ENCODE measurements at regions not wholly inside any gene's neighbourhood (a gene's known extent, or its start where the extent isn't known, plus 50 kb on each side); places are given as distances from the start of the nearest gene placed in this dataset.
"Not testable (repeated sequence)": the region's sequence is repeated elsewhere in the genome, so short reads cannot be mapped to it uniquely, and the experiment has no call there.

GRCh38 chr1:238628110-238628509 is 737.4 kb upstream of the ZP4 start:
- DNase-seq: no peak

DNA sequence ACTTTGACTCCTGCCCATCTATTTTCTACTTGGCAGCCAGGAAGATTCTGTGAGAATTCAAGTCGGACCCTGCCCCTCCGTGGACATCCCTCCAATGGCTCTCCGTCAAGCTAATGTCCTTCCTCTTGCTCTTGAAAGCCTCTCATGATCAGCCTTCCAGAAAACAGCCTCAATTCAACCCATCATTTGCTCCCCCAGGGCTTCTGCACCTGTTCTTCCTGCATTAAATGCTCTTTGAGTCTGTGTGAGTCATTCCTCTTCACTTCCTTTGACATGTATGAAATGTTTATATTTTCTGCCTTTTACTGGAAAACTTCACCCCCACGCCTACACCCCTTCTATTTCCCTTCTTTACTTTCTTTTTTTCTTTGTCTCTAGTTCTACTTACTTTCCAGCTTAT is 734.1 kb upstream of the ZP4 start:
- DNase-seq: no peak

DNA sequence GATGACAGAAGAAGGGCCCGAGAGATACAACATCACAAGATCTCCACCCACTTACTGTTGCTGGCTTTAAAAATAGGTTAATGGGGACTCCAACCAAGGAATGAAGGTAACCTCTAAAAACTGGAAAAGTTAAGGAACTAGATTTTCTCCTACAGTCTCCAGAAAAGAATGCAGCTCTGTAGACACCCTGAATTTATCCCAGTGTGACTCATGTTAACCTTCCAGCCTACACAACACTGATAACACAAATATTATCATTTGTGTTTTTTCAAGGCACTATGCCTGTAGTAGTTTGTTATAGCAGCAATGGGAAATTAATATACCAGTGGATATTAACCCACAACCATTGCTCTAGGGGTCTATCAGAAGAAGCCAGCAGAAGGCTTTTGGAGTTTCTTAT is 730.7 kb upstream of the ZP4 start:
- DNase-seq: no peak

- DNase-seq: no peak
Observed at GRCh38 chr1:238619652-238620051, 728.9 kb upstream of the ZP4 start.

DNA sequence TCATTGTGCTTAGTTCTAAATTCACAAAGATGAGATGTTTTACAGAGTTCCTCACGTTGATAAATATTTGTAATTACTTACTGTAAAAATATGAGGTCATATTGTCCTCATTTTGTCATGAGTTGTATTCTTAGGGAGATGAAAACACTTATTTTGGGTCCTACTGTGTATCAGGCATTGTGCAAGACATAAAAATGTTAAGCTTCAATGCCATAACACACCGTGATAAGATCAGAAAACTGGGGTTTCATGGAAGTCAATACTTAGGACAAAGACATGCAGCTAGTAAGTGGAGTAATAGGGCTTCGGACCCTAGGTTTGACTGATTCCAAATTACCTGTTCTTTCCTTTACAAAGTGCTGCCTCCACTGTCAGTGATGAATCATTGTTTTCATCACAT is 720.7 kb upstream of the ZP4 start:
- DNase-seq: no peak

- DNase-seq: no peak
Observed at GRCh38 chr1:238608144-238608543, 717.4 kb upstream of the ZP4 start.

DNA sequence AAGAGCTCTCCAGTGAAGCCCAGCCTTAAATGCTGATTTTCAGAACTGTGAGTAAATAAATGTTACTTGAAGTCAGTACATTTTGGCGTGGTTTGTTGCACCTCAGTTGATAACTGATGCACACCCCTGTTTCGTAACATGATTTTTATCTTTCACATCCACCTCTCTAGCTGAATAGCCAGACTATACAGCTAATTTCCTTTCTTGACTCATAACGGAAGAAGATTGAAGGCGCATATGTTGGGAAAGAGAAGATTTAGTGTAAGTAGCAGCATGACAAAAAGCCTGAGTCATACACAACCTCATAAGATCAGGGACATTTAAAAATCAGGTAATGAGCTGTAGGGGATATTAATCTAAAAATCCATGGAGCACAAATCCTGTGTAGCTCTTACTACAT is 716.2 kb upstream of the ZP4 start:
- DNase-seq: no peak

GRCh38 chr1:238606457-238606856 is 715.7 kb upstream of the ZP4 start:
- no peak for DNase-seq

- DNase-seq: no peak
Observed at GRCh38 chr1:238604357-238604756, 713.6 kb upstream of the ZP4 start.

DNA sequence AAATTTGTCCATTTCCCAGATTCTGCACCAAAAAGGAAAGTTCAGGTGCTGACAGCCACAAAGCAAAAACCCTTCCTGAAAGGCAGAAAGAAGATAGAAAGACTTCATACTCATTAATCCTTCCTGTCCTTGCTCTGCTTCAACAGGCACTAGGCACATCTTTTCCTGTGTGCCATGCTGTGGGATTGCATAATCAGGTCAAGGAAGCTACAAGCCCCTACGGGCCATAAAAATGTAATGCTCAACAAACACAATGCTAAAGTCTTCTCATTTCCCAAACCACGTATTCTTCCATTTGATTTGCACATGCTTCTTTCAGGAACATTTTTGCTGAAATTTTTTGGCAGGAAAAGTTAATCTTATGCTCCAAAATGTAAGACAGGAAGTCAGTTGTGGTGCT is 710.9 kb upstream of the ZP4 start:
- DNase-seq: not testable (repeated sequence)

DNA sequence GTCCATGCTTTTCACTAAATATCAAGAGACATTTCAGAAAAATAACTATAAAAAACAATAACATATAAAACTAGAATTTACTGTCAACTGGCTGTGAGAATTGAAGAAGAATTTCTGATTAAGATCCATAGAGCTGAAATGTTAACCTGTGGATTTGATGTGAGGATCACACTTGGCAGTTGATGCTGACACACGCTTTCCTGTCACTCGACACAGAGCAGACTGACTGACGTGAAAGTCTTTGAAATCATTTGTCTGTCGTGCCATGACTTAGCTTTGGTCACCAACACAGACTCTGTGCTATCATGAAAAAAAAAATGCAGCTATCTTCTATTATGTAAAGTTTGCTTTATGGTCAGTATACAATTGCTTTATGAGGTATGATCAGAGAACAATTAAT is 706.0 kb upstream of the ZP4 start:
- no peak for DNase-seq

- no peak for DNase-seq
Observed at GRCh38 chr1:238592621-238593020, 701.9 kb upstream of the ZP4 start.

- DNase-seq: no peak
Observed at GRCh38 chr1:238589843-238590435, 699.2 kb upstream of the ZP4 start.

- no peak for DNase-seq
Observed at GRCh38 chr1:238582816-238583215, 692.1 kb upstream of the ZP4 start.

- DNase-seq: no peak
Observed at GRCh38 chr1:238581332-238581731, 690.6 kb upstream of the ZP4 start.

DNA sequence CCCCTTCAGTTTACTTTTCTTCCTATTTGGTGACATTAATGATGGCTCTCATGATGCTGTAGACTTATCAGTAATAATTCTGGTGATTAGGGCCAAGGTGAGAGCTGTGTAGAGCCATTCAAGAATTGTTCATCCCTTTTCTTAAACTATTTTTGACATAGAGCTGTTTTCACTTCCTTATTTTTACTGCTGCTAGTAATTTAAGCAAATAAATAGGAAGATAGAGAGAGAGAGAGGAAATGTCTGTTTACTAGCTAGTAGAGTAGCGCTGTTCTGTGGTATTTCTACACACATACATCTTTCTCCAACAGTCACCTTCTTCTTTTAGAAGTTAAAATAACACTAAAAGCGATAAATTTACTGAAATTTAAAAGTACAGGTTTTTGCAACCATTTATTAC is 678.0 kb upstream of the ZP4 start:
- no peak for DNase-seq

- no peak for DNase-seq
Observed at GRCh38 chr1:238562341-238562740, 671.6 kb upstream of the ZP4 start.

DNA sequence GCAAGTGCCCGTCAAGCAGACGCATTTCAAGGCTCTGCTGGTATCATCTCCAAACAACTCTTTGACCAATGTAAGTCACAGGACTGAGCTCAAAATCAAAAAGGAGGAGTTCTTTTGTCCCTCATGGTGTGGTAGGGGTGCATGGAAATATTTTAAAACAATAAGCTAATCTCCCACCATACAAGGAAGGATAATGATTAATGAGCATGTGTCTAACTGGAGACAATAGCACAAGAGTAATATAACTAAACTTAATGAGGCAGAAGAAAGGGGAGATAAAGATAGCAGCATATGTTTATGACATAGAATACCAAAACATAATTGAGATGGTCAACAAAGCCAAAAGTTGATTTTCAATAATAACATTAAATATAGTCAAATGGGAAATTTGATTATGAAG is 668.0 kb upstream of the ZP4 start:
- no peak for DNase-seq

DNA sequence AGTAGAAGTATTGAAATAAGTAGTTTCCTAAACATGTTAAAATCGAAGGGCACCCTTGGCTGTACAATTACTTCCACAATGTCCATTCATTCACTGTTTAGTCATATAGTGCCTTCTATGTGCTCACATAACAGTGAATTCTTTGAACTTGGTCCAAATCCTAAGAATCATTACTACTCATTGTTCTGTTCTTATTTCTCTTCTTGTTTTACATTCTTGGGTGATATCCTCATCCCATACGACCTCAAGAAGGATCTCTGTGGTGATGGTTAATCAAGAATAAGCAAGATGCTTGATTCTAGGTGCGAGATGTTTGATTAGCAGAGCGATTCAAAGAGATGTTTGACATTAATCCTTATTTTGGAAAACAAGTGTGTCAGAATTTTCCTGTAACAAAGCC is 667.4 kb upstream of the ZP4 start:
- no peak for DNase-seq

DNA sequence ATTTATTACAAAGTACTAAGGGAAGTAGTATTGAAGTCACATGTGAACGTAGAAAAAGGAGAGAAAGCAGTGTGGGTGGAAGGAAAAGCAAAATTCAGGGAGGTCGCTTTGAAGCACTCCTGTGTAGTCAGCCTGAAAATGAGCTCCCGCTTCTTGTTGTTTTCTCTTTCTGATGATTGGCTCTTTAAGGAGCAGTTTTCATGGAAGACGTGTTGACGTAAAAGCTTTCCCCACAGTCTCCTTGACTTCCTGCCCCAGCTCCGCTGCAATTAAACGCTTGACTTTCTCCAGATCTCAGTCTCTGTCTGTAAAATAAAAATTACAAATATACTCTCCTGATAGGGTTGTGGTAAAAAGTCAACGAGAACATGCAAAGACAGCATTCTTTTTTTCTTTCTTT is 661.5 kb upstream of the ZP4 start:
- DNase-seq: no peak

GRCh38 chr1:238549137-238549536 is 658.4 kb upstream of the ZP4 start:
- no peak for DNase-seq

GRCh38 chr1:238546118-238546517 is 655.4 kb upstream of the ZP4 start:
- no peak for DNase-seq

GRCh38 chr1:238537641-238538040 is 646.9 kb upstream of the ZP4 start:
- no peak for DNase-seq

DNA sequence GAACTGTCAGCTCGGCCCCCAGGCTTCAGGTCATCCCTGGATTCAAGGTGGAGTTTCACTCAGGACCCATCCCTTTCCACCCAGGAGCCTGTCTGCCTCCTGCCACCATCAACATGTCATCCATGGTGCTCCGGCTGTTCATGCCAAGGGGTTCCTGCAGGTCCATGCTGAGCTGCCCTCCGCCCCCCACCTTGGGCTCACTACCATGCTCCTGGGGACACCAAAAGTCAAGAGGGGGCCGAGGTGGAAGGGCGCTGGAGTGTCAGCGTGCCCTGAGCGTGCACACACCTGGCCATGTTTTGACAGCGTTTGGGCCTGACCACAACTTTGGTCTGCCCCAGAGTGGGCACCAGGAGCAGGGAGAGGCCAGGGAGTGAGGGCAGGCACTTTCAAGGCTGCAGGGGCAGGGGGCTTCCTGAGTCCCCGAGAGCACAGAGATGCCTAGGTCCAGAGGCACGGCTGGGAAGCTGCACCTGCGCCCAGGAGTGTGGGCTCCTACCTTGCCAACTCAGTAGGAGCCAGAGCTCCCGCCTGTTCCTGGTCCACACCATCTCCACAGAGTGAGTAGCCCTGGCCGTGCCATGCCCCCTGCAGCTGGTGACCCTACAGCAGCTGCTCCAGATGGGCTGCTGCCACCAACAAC is 639.6 kb upstream of the ZP4 start:
- DNase-seq: no peak

DNA sequence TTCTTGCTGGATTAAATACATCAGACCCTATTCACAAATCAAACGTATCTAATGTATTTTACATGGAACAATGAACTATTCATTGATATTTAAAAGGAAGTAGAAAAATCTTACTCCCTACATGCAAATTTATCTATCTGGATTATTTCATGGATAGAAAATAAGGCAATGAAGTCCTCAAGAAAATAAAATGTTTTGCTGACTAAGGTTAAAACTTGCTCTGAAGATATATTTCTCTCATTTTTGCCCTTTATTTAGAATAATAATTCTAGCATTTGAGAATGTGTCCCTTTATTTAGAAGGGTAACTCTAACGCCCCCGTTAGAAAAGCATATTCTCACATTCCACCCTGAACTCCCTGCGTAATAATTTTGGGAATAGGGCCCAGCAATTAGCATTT is 627.0 kb upstream of the ZP4 start:
- no peak for DNase-seq
